HG02840 (cell line): ENCODE measurements at regions not wholly inside any gene's neighbourhood (a gene's known extent, or its start where the extent isn't known, plus 50 kb on each side); places are given as distances from the start of the nearest gene placed in this dataset.
"Not testable (repeated sequence)": the region's sequence is repeated elsewhere in the genome, so short reads cannot be mapped to it uniquely, and the experiment has no call there.

ENCODE experiments used
- ATAC-seq: cut with Tn5 transposase; IDR thresholded peaks from one replicate; pipeline ENCODE4 v1.9.1; 2021; ENCODE audit warnings: mild to moderate bottlenecking, moderate library complexity, moderate number of reproducible peaks; ENCODE audit not compliant: unreplicated experiment, low FRiP score

DNA sequence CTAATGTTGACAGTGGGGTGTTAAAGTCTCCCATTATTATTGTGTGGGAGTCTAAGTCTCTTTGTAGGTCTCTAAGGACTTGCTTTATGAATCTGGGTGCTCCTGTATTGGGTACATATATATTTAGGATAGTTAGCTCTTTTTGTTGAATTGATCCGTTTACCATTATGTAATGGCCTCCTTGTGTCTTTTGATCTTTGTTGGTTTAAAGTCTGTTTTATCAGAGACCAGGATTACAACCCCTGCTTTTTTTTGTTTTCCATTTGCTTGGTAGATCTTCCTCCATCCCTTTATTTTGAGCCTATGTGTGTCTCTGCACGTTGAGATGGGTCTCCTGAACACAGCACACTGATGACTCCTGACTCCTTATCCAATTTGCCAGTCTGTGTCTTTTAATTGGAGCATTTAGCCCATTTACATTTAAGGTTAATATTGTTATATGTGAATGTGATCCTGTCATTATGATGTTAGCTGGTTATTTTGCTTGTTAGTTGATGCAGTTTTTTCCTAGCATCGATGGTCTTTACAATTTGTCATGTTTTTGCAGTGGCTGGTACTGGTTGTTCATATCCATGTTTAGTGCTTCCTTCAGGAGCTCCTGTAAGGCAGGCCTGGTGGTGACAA is 188.9 kb downstream of the TTC6 start:
- not testable (repeated sequence) for ATAC-seq

GRCh38 chr14:37784827-37785223 is 189.4 kb downstream of the TTC6 start:
- ATAC-seq, result not testable (repeated sequence)

GRCh38 chr14:37785298-37785697 is 189.9 kb downstream of the TTC6 start:
- ATAC-seq, result not testable (repeated sequence)

DNA sequence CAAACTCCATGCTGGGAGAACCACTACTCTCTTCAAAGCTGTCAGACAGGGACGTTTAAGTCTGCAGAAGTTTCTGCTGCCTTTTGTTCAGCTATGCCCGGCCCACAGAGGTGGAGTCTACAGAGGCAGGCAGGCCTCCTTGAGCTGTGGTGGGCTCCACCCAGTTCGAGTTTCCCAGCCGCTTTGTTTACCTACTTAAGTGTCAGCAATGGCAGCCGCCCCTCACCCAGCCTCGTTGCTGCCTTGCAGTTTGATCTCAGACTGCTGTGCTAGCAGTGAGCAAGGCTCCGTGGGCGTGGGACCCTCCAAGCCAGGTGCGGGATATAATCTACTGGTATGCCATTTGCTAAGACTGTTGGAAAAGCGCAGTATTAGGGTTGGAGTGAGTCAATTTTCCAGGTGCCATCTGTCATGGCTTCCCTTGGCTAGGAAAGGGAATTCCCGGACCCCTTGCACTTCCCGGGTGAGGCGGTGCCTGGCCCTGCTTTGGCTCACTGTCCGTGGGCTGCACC is 190.7 kb downstream of the TTC6 start:
- not testable (repeated sequence) for ATAC-seq

DNA sequence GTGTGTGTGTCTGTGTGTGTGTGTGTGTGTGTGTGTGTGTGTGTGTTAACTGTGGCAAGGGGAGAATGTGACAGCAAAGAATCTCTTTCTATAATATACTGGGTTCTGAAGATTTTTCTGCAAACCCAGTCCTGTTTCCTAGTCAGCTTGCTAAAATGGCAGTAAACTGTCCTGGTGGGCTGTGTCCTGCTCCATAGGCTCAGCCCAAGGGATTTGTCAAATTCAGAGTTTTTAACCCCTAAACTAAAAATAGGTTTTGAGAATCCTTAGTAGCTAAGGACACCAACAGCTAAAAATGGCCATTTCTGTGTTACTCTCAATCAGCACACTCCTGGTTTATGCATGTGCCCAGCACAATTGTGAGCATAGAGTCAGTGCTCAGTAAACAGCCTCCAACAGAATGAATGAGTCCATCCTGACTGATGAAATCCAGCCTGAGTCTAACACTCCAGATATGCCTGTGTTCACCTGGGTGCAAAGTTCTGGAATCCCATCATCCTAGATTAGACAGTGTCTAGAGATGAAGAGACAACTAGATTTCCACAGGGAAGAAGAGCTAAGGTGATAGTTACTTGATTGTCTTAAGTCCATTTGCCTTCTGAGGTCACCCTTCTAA is 192.6 kb downstream of the TTC6 start:
- no peak for ATAC-seq

DNA sequence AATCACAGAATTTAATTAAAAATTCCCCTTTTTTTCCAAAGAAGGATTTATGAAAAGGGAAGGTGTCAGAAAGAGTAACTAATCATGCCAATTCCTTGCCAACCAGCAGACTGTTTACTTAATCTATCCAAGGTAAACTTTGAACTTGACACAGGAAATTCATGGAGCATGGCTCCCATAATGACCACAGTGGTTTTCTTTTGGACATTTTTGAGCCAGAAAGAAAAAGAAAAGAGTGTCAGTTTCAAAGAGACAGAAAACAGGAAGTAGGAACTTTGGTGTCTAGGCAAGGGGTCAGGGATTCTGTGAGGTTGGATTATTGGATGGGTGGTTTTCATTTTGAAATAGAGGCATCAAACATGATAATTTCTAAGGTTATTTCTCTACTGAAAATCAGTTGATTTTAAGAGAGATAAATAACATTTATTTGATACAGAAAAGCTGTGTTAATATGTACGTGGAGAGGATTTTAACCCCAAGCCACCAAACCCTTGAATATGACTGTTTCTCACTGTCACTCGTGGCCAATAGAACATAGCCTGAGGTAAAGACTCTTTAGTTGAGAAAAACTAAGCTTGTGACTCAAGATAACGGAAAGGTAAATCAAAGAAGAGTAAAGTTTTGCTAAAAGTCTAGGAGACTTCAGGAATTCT is 196.1 kb downstream of the TTC6 start:
- no peak for ATAC-seq

- no peak for ATAC-seq
These were observed 196.7 kb downstream of the TTC6 start for GRCh38 chr14:37792124-37792523.

- ATAC-seq, result no peak
These were observed 201.4 kb downstream of the TTC6 start for GRCh38 chr14:37796703-37797416.

DNA sequence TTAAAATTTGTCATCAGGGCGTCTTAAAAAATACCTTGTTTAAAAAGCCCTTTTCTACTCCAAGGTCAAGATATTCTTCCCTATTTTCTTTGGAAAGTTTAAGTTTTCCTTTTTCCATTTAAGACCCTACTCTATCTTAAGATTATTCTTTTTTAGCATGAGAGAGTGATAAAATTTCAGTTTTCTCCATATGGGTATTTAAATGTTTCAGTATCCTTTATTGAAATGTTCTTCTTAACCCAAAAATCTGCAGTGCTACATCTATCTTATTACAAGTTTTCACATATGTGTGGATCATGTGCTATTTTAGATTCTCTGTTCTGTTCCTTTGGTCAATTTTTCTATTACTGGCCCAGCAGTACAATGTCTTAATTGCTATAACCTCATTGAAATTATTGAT is 202.2 kb downstream of the TTC6 start:
- ATAC-seq, result no peak

DNA sequence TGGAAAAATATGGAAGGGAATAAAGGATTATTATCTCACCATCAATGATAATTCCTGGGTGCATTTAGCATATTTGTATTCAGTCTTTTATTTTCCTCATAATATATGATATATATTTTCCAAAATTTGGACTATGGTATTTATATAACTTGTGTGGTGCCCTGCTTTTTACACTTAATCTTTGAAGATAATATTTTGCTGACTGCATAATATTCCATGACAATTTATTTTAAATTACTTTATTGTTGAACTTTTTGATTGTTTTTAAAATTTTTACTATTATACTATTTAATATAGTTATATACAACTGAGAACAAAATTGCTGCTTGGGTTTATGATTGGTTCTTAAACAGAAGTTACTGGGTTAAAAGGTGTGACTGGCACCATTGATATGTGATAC is 212.3 kb downstream of the TTC6 start:
- ATAC-seq, result no peak

DNA sequence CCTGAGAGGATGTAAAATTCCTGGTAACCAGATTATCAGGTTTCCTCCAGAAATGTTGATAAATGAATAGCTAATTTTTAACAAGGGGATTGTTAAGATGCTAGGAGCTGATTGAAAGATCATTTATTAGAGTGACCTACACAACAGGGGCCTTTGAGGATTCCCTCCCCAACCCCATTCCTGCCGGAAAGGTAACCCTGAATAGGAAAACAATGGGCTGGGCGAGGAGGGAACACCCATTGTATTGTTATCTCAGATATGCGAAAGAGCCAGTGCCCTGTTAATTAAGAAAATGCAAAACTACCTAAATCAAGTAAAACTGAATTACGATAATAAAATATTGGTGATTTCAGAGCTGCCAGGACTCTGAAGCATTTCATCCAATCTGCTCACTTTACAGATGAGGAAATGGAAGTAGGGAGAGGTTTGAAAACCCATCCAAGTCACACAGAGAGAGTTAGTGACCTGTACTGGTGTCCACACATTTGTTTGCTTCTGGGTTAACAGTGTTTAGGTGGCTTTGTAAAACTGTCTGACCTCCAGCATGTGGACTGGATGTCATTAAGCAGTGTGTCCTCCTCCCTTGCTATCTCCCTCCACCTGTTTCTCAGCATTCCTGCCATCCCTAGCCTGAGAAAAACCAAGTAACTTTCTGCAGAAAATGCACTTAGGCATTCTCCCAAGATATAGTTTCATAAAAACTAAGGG is 214.8 kb downstream of the TTC6 start:
- no peak for ATAC-seq

GRCh38 chr14:37813732-37814131 is 218.3 kb downstream of the TTC6 start:
- ATAC-seq, result no peak

DNA sequence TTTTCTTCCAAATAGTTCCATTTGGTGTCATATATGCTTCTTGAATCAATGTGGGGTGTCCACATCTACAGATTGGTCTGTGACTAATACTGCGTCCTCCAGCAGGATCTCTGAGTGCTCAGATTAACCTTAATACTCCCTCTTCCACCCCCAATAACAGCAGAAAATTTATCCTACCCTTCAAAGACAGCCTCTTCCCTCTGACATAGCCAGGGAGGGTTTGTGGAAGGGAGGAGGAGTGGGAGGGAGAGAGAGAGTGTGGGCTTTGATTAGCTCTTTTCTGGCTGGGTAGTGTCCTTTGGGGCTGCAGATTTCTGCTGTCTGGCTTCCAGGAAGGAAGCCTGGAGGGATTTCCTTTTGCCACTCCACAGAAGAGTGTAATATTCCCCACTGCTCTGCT is 220.7 kb downstream of the TTC6 start:
- no peak for ATAC-seq

- ATAC-seq, result no peak
These were observed 221.4 kb downstream of the TTC6 start for GRCh38 chr14:37816743-37817295.

GRCh38 chr14:37819155-37820015 is 224.0 kb downstream of the TTC6 start:
- no peak for ATAC-seq

DNA sequence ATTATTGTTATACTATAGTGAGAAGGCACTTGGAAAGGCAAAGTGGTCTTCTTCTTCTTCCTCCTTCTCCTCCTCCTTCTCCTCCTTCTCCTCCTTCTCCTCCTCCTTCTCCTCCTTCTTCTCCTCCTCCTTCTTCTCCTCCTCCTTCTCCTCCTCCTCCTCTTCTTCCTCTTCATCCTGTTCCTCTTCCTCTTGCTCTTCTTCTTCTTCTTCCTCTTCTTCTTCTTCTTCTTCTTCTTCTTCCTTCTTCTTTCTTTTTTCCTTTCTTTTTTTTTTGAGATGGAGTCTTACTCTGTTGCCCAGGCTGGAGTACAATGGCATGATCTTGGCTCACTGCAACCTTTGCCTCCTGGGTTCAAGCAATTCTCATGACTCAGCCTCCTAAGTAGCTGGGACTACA is 225.4 kb downstream of the TTC6 start:
- ATAC-seq, result not testable (repeated sequence)

DNA sequence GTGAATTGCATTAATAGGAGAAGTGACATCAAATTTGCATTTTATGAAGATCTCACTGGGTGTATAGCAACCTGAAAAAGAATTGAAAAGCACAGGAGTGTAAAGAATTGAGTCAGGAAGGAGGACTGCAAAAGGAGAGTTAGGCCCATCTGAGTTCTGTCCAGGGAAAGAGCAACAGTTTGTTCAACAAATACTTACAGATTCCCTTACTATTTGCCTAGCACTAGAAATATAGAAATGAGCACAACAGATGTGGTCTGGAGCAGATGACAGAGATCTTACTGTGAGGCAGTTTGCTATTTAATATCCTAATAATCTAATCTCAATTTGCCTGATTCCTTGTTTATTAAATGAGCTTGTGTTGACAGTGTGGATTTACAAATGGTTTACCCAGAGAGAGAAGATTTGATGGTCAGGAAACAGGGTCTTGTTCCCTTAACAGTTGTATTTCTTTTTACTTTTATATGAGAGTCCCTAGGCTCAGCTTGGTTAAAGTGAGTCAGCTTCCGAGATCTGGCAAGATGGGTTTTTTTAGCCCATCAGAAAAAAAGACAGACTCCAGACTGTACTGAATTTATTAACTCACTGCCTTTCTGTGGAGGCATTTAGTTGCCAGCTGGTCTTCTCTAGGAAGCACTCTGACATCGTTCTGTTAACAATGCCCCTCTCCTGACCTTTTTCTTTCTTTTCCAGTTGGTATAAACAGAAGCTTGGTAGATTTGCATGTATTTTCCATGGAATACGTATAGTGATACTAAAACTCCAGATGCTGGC is 229.7 kb downstream of the TTC6 start:
- no peak for ATAC-seq

DNA sequence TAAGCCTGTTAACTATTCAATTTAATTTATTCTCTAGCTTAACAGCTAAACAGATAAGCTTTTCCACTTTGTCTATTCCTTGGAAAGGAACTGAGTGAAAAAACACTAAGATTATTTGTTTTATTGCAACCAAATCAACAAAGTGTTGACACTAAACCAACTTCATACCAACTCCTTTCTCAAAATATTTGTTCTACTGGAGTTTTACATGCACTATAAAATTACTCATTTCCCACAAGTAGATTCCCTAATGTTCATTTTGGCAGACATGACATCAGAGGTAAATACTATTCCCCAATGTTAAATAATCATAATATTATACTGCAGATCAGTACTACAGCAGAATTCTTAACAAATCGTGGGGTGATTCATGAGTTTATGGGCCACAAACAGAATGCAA is 231.4 kb downstream of the TTC6 start:
- no peak for ATAC-seq

DNA sequence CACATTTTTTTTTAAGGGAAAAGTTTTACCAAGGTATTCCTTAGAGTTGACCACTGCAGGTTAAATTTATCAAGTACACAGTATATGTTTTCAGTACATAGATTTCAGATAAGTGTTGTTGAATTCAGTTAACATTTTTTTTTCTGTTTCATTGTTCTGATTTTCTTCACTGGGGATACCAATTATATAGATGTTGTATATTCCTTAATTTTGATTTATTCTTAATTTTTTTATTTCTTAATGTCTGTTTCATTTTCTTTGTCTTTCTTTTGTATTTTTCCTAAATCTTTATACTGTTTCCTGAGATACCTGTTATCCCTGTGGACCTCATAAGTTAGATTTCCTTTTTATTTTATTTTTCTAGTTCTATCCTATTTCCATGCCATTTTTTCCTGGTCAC is 234.8 kb downstream of the TTC6 start:
- ATAC-seq, result no peak
